Tibial nerve (tissue), 4 donors: ENCODE measurements at regions not wholly inside any gene's neighbourhood (a gene's known extent, or its start where the extent isn't known, plus 50 kb on each side); places are given as distances from the start of the nearest gene placed in this dataset.

Experiments used
- DNase-seq, 2 donors: peaks; one replicate each; pipeline ENCODE4 v3.0.0-alpha.2; 2019; ENCODE audit warnings: low spot score in 2 of 2
- H3K27ac ChIP-seq, 4 donors: fragments of 200-600 bp; sonication (generic) in 3 of 4; one replicate each; pipeline ENCODE4 v1.5.1; 2017 to 2019; ENCODE audit warnings: mild to moderate bottlenecking in 1 of 4
- H3K27me3 ChIP-seq, 2 donors: fragments of 200-600 bp; sonication (generic) in 1 of 2; one replicate each; pipeline versions ENCODE4 v1.5.1 to v1.6.0; 2017 to 2019
- H3K36me3 ChIP-seq, 3 donors: fragments of 200-600 bp; sonication (generic); one replicate each; pipeline ENCODE4 v1.5.1; 2018 to 2019
- H3K4me1 ChIP-seq, 4 donors: fragments of 200-600 bp; sonication (generic) in 3 of 4; one replicate each; pipeline ENCODE4 v1.5.1; 2017 to 2019
- H3K4me3 ChIP-seq, 4 donors: fragments of 200-600 bp; sonication (generic) in 3 of 4; one replicate each; pipeline ENCODE4 v1.5.1; 2017 to 2019; ENCODE audit warnings: mild to moderate bottlenecking in 1 of 4, moderate library complexity in 1 of 4
- H3K9me3 ChIP-seq, 4 donors: fragments of 200-600 bp; sonication (generic) in 3 of 4; one replicate each; pipeline ENCODE4 v1.5.1; 2017 to 2019
- EP300 ChIP-seq, 2 donors: sonication (generic); formaldehyde crosslinking; IDR thresholded peaks; one replicate each; pipeline ENCODE4 v1.6.1; 2017; ENCODE audit warnings: antibody characterized with exemption in 2 of 2, mild to moderate bottlenecking in 1 of 2
- POLR2A ChIP-seq, 2 donors: fragments of 450-650 bp; IDR thresholded peaks; one replicate each; pipeline ENCODE4 v1.6.1; 2017; ENCODE audit warnings: antibody characterized with exemption in 2 of 2, mild to moderate bottlenecking in 2 of 2, moderate library complexity in 2 of 2
- WGBS, 2 donors: methylation state at CpG; one replicate each; pipeline ENCODE4 v1.1.5; 2018; 5-methylcytosine and 5-hydroxymethylcytosine counted together
- TF ChIP-seq, protein P1 (sequence below), 5 experiments: fragments of 200-600 bp in 3 of 5; fragments of 450-650 bp in 2 of 5; sonication (generic) in 3 of 5; IDR thresholded peaks; one replicate each; pipeline ENCODE4 v1.5.1; 2016 to 2019; ENCODE audit warnings: antibody characterized with exemption in 5 of 5, mild to moderate bottlenecking in 3 of 5, moderate library complexity in 2 of 5

DNA sequence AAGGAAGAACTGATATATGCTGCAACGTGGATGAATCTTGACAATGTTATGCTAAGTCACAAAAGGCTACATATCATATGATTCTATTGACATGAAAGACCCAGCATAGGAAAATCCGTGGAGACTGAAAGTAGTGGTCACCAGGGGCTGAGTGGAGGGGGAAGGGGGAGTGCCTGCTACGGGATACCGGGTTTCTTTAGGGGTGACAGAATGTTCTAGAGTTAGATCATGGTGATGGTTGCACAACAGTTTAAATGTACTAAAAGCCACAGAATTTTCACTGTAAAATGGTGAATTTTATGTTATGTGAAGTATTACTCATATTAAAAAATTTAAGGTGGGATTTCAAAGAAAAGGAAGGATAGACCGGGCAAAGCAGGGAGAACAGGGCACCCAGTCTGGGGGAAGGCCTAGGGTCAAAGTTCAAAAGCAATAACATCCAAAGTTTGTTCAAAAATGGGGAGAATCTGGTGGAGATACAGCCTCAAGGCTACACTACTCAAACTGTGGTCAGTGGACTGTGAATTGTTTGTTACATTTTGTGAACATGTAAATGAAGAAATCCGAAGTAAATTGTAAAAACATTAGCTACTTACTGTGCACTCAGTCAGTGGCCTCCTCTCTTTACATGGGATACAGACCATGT is 74.2 kb upstream of the FNDC3B start:
- no peak for TF ChIP-seq EP300 (IDR thresholded peaks at IDR 0.05)
- no peaks in the 10 kb centered on the region for H3K36me3 ChIP-seq
- no peak overlapping the region for H3K27ac ChIP-seq
- no peaks in the 10 kb centered on the region for H3K9me3 ChIP-seq
- H3K27me3 ChIP-seq, result no peaks in the 10 kb centered on the region
- DNase-seq, result no peak
- 78 to 79% methylated on average over 6 of the region's 6 CpGs for WGBS, 2 donors
- H3K4me1 ChIP-seq, result peaks cover 0 to 32% (median 6%) of the 10 kb centered on the region in 4 donors
- no peak overlapping the region for H3K4me3 ChIP-seq

DNA sequence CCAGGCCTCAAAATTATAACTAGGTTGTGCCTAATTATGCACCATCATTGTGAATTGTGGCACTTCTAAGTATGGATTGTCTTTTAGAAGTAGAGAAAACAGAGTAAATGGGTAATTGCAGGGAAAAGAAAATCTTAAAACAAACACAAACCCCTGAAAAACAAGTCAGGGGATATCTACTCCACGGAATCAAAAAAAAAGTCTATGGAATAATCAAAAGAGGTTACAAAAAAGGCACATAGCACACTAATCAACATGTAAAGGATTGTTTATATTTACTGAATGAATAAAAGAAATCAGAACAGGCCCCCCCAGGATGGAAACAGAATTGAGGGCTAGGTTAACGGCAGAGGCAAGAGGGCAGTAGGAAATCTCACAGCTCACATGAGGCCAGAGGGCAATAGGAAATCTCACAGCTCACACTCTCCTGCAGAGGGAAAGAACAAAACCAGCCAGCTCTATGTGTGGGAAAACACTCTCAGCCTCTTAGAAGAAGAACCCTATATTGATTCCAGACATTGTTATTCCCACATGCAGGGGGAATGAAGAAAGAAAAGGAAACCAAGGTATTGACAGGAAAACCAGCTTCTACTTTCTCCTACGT is 72.7 kb upstream of the FNDC3B start:
- DNase-seq, result no peak
- 44 to 50% methylated on average over 3 of the region's 3 CpGs for WGBS, 2 donors
- no peak overlapping the region for H3K4me3 ChIP-seq
- no peaks in the 10 kb centered on the region for H3K27me3 ChIP-seq
- TF ChIP-seq POLR2A (IDR thresholded peaks at IDR 0.05) (no peak), EP300 (IDR thresholded peaks at IDR 0.05) (no peak)
- TF ChIP-seq, protein P1, sequence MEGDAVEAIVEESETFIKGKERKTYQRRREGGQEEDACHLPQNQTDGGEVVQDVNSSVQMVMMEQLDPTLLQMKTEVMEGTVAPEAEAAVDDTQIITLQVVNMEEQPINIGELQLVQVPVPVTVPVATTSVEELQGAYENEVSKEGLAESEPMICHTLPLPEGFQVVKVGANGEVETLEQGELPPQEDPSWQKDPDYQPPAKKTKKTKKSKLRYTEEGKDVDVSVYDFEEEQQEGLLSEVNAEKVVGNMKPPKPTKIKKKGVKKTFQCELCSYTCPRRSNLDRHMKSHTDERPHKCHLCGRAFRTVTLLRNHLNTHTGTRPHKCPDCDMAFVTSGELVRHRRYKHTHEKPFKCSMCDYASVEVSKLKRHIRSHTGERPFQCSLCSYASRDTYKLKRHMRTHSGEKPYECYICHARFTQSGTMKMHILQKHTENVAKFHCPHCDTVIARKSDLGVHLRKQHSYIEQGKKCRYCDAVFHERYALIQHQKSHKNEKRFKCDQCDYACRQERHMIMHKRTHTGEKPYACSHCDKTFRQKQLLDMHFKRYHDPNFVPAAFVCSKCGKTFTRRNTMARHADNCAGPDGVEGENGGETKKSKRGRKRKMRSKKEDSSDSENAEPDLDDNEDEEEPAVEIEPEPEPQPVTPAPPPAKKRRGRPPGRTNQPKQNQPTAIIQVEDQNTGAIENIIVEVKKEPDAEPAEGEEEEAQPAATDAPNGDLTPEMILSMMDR (IDR thresholded peaks at IDR 0.05), result no peak
- H3K9me3 ChIP-seq, result no peaks in the 10 kb centered on the region
- no peaks in the 10 kb centered on the region for H3K36me3 ChIP-seq
- peaks cover 0 to 31% (median 3%) of the 10 kb centered on the region in 4 donors for H3K4me1 ChIP-seq
- H3K27ac ChIP-seq, result peak overlapping the region in 1 of 4 donors; percentile 8

DNA sequence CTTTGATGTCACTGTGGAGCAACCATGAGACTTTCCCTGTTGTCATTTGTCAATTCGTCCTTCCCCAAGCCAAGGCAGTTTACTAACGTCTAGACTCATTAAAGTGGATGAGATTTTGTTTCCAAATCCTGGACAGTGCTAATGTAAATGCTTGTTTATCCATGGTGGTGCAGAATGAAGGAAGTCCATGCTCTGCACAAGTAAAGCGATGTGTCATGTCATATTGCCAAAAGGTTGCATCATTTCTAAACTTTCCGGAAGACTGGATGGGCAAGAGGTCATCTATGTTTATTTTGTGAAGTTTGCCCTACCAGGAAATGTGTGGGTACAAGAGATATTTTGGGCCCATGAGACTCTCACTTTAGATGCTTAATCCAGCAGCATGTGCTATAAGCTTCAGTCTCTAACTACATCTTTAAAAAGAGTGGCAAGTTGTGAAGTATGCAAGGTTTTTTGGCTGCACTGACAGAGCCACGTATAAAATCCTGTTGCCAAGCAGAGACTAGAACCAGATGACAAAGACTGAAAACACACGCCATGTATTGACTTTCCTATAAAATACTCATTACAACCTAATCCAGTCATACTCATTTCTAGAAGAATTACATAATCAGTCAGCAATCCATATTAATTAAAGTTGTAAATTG is 72.1 kb upstream of the FNDC3B start:
- DNase-seq, result peak in 1 of 2 donors; percentile 60
- Histone ChIP-seq H3K4me3 (no peak overlapping the region), H3K27me3 (no peaks in the 10 kb centered on the region), H3K9me3 (no peaks in the 10 kb centered on the region), H3K27ac (peak overlapping the region in 2 of 4 donors; percentile 8 to 59), H3K4me1 (peaks cover 0 to 31% (median 3%) of the 10 kb centered on the region in 4 donors), H3K36me3 (no peaks in the 10 kb centered on the region)
- TF ChIP-seq, protein P1 (IDR thresholded peaks at IDR 0.05), result no peak
- peak; percentile 20 to 89 for TF ChIP-seq EP300 (IDR thresholded peaks at IDR 0.05)
- no peak for TF ChIP-seq POLR2A (IDR thresholded peaks at IDR 0.05)
- 12 to 18% methylated on average over 6 of the region's 6 CpGs for WGBS, 2 donors

DNA sequence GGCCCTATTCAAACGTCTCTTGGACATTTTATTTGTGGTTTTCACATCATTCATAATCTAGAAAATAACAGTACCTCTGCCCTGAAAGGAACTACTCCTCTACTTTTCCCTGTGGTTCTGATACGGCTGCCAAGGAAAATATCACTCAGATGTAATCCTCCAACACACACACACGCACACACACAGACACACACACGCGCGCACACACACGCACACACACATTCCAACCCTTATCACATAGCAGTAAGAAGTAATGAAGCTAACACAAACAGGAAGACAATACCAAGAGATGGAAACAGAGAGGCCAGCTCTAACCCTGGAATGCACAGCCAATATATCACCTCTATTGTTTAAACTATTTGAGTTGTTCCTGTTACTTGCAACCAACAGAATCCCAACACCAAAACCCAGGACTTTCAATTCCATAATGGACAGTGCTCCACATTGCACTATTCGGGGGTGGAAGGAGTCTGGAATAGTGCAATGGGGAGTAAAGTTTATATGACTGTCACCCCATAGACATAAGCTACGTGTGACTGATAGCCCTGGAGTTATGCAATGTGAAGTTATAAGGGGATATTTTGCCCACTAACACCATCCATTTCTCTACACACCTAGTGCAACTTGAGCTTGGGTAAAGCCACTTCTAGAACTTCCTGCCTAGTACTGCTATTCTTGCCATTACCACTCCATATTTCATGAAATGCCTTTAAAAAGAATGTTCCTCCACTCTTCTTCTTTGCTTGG is 71.3 kb upstream of the FNDC3B start:
- no peaks in the 10 kb centered on the region for H3K27me3 ChIP-seq
- no peak for TF ChIP-seq POLR2A (IDR thresholded peaks at IDR 0.05)
- TF ChIP-seq EP300 (IDR thresholded peaks at IDR 0.05), result no peak
- TF ChIP-seq, protein P1 (IDR thresholded peaks at IDR 0.05), result no peak
- no peaks in the 10 kb centered on the region for H3K9me3 ChIP-seq
- no peak overlapping the region for H3K4me3 ChIP-seq
- no peaks in the 10 kb centered on the region for H3K36me3 ChIP-seq
- H3K4me1 ChIP-seq, result peaks cover 0 to 38% (median 3%) of the 10 kb centered on the region in 4 donors
- H3K27ac ChIP-seq, result peak overlapping the region in 2 of 4 donors; percentile 8 to 59
- 50 to 51% methylated on average over 9 of the region's 9 CpGs for WGBS, 2 donors
- DNase-seq, result no peak

DNA sequence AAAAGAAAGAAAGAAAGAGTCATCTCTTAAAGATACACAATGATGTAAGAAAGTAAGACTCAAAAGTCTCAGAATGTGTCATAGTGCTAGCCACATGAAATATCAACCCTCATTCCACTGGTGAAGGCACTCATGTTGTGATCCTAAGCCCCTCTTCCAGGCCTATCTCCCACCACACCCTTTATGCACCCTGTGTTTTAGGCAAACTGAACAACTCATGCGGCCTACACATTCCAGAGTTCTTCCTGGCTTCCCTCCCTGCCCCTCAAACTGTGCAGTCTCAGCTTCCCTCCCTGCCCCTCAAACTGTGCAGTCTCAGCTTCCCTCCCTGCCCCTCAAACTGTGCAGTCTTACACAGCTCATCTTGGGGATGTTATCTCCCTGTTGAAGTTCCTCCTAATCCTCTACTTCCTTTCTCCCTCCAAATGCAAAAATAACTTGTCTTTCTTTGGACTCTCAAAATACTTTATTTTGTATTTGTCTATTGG is 69.0 kb upstream of the FNDC3B start:
- H3K4me1 ChIP-seq, result peaks cover 0 to 49% (median 9%) of the 10 kb centered on the region in 4 donors
- TF ChIP-seq, protein P1 (IDR thresholded peaks at IDR 0.05), result no peak
- TF ChIP-seq EP300 (IDR thresholded peaks at IDR 0.05), result no peak
- no peak for TF ChIP-seq POLR2A (IDR thresholded peaks at IDR 0.05)
- H3K9me3 ChIP-seq, result no peaks in the 10 kb centered on the region
- H3K27me3 ChIP-seq, result no peaks in the 10 kb centered on the region
- DNase-seq, result no peak
- H3K4me3 ChIP-seq, result no peak overlapping the region
- H3K27ac ChIP-seq, result peak overlapping the region in 1 of 4 donors; percentile 14
- no peaks in the 10 kb centered on the region for H3K36me3 ChIP-seq
- WGBS, 2 donors, result 73 to 84% methylated on average over 1 of the region's 1 CpG
